GM19351 (cell line): ENCODE measurements at regions not wholly inside any gene's neighbourhood (a gene's known extent, or its start where the extent isn't known, plus 50 kb on each side); places are given as distances from the start of the nearest gene placed in this dataset.
A peak's percentile ranks its signal among the peaks of the same experiment; 100 is the strongest.
"Not testable (repeated sequence)": the region's sequence is repeated elsewhere in the genome, so short reads cannot be mapped to it uniquely, and the experiment has no call there.

ENCODE experiments used
- ATAC-seq: cut with Tn5 transposase; IDR thresholded peaks from one replicate; pipeline ENCODE4 v1.9.1; 2021; ENCODE audit warnings: mild to moderate bottlenecking, moderate library complexity; ENCODE audit not compliant: unreplicated experiment

- ATAC-seq = no peak
Measured at GRCh38 chr3:28139288-28139687, 102.1 kb upstream of the CMC1 start.

GRCh38 chr3:28139967-28140634 lies 101.3 kb upstream of the CMC1 start:
- no peak for ATAC-seq

- ATAC-seq = no peak
Measured at GRCh38 chr3:28140664-28141063, 100.8 kb upstream of the CMC1 start.

- no peak for ATAC-seq
Measured at GRCh38 chr3:28149960-28150359, 91.5 kb upstream of the CMC1 start.

GRCh38 chr3:28150465-28151206 lies 90.8 kb upstream of the CMC1 start:
- ATAC-seq = no peak

- ATAC-seq = no peak
Measured at GRCh38 chr3:28151207-28151550, 90.2 kb upstream of the CMC1 start.

GRCh38 chr3:28151608-28152228 lies 89.7 kb upstream of the CMC1 start:
- ATAC-seq = peak; percentile 89

GRCh38 chr3:28155631-28156030 lies 85.8 kb upstream of the CMC1 start:
- ATAC-seq = no peak

GRCh38 chr3:28156599-28156998 lies 84.8 kb upstream of the CMC1 start:
- not testable (repeated sequence) for ATAC-seq

GRCh38 chr3:28171962-28172361 lies 69.5 kb upstream of the CMC1 start:
- peak; percentile 86 for ATAC-seq

GRCh38 chr3:28172748-28173147 lies 68.7 kb upstream of the CMC1 start:
- no peak for ATAC-seq

GRCh38 chr3:28173836-28174235 lies 67.6 kb upstream of the CMC1 start:
- ATAC-seq = no peak

GRCh38 chr3:28186748-28187147 lies 54.7 kb upstream of the CMC1 start:
- ATAC-seq = no peak

GRCh38 chr3:28188686-28189085 lies 52.7 kb upstream of the CMC1 start:
- no peak for ATAC-seq

GRCh38 chr3:28191363-28191762 lies 50.1 kb upstream of the CMC1 start:
- no peak for ATAC-seq
